HG02840 (cell line): ENCODE measurements at regions not wholly inside any gene's neighbourhood (a gene's known extent, or its start where the extent isn't known, plus 50 kb on each side); places are given as distances from the start of the nearest gene placed in this dataset.

Experiments used
- ATAC-seq: cut with Tn5 transposase; IDR thresholded peaks from one replicate; pipeline ENCODE4 v1.9.1; 2021; ENCODE audit warnings: mild to moderate bottlenecking, moderate library complexity, moderate number of reproducible peaks; ENCODE audit not compliant: unreplicated experiment, low FRiP score

GRCh38 chr9:110106661-110107060, 101.3 kb downstream of the C9orf152 start:
- ATAC-seq = no peak

GRCh38 chr9:110109333-110110092, 98.4 kb downstream of the C9orf152 start:
- no peak for ATAC-seq

GRCh38 chr9:110110154-110110553, 97.8 kb downstream of the C9orf152 start:
- ATAC-seq = no peak

GRCh38 chr9:110111868-110112267, 96.1 kb downstream of the C9orf152 start:
- no peak for ATAC-seq

- ATAC-seq = no peak
Observed at GRCh38 chr9:110112792-110113191, 95.2 kb downstream of the C9orf152 start.

- ATAC-seq = no peak
Observed at GRCh38 chr9:110114086-110114858, 93.7 kb downstream of the C9orf152 start.

GRCh38 chr9:110114859-110115201, 93.1 kb downstream of the C9orf152 start:
- ATAC-seq = no peak

- ATAC-seq = no peak
Observed at GRCh38 chr9:110115341-110115820, 92.6 kb downstream of the C9orf152 start.

GRCh38 chr9:110115826-110116542, 92.0 kb downstream of the C9orf152 start:
- no peak for ATAC-seq

GRCh38 chr9:110116543-110116885, 91.4 kb downstream of the C9orf152 start:
- no peak for ATAC-seq

GRCh38 chr9:110121170-110121569, 86.8 kb downstream of the C9orf152 start:
- ATAC-seq = no peak

GRCh38 chr9:110123341-110124095, 84.4 kb downstream of the C9orf152 start:
- no peak for ATAC-seq

GRCh38 chr9:110124439-110124838, 83.5 kb downstream of the C9orf152 start:
- no peak for ATAC-seq

- no peak for ATAC-seq
Observed at GRCh38 chr9:110125207-110125751, 82.7 kb downstream of the C9orf152 start.

- ATAC-seq = no peak
Observed at GRCh38 chr9:110125763-110126351, 82.1 kb downstream of the C9orf152 start.

GRCh38 chr9:110126499-110126941, 81.4 kb downstream of the C9orf152 start:
- ATAC-seq = no peak

- no peak for ATAC-seq
Observed at GRCh38 chr9:110126986-110127864, 80.7 kb downstream of the C9orf152 start.

- ATAC-seq = peak; percentile 60
Observed at GRCh38 chr9:110128664-110129329, 79.2 kb downstream of the C9orf152 start.
